CD8-positive, alpha-beta memory T cell (primary cell): ENCODE measurements at regions not wholly inside any gene's neighbourhood (a gene's known extent, or its start where the extent isn't known, plus 50 kb on each side); places are given as distances from the start of the nearest gene placed in this dataset.

Experiments used
- CTCF ChIA-PET: fragments of 350-600 bp; sonication (Branson Sonifier 250); formaldehyde crosslinking; loops from one replicate; lab custom pipeline; 2021; ENCODE audit warnings: antibody characterized with exemption; lab: Charles Lee
- POLR2A ChIA-PET: fragments of 350-600 bp; sonication (Branson Sonifier 250); formaldehyde crosslinking; loops from one replicate; lab custom pipeline; 2021; ENCODE audit warnings: antibody characterized with exemption; lab: Charles Lee
- DNase-seq, 5 donors: peaks; one replicate each; pipeline versions ENCODE4 v3.0.0 to v3.0.0-alpha.2; 2020 to 2022; ENCODE audit warnings: mixed read lengths in 1 of 5
- H3K27ac ChIP-seq: one replicate; pipeline ENCODE4 v1.7.0; 2013; ENCODE audit warnings: low read depth, mild to moderate bottlenecking, low read length, moderate library complexity
- H3K27me3 ChIP-seq: 2 replicates; pipeline ENCODE4 v1.7.0; 2013; ENCODE audit warnings: low read length, mild to moderate bottlenecking; ENCODE audit not compliant: insufficient read depth, poor library complexity, severe bottlenecking
- H3K36me3 ChIP-seq: 2 replicates; pipeline ENCODE4 v1.7.0; 2013; ENCODE audit warnings: mild to moderate bottlenecking, low read length, moderate library complexity; ENCODE audit not compliant: insufficient read depth
- H3K4me1 ChIP-seq: 2 replicates; pipeline ENCODE4 v1.7.0; 2013; ENCODE audit warnings: mild to moderate bottlenecking, low read length, moderate library complexity; ENCODE audit not compliant: insufficient read depth
- H3K4me3 ChIP-seq: 2 replicates; pipeline ENCODE4 v1.7.0; 2013; ENCODE audit warnings: mild to moderate bottlenecking, low read length
- H3K9me3 ChIP-seq: 2 replicates; pipeline ENCODE4 v1.7.0; 2013; ENCODE audit warnings: mild to moderate bottlenecking, low read length
- H3K27ac Mint-ChIP-seq, 8 donors: one replicate each; pipeline ENCODE4 v1.8.0; 2020 to 2021; ENCODE audit warnings: mixed read lengths in 8 of 8, mild to moderate bottlenecking in 6 of 8, inconsistent platforms in 3 of 8, moderate library complexity in 3 of 8
- H3K27me3 Mint-ChIP-seq, 2 donors: one replicate each; pipeline ENCODE4 v1.8.0; 2020 to 2021; ENCODE audit warnings: mixed read lengths in 2 of 2, mild to moderate bottlenecking in 1 of 2, moderate library complexity in 1 of 2
- H3K36me3 Mint-ChIP-seq, 3 donors: one replicate each; pipeline ENCODE4 v1.8.0; 2020 to 2021; ENCODE audit warnings: mixed read lengths in 3 of 3, inconsistent platforms in 1 of 3, mild to moderate bottlenecking in 1 of 3
- H3K4me1 Mint-ChIP-seq, 3 donors: one replicate each; pipeline ENCODE4 v1.8.0; 2020 to 2021; ENCODE audit warnings: mixed read lengths in 3 of 3, inconsistent platforms in 1 of 3, mild to moderate bottlenecking in 1 of 3
- H3K4me3 Mint-ChIP-seq, 7 donors: one replicate each; pipeline ENCODE4 v1.8.0; 2020 to 2021; ENCODE audit warnings: mixed read lengths in 7 of 7, mild to moderate bottlenecking in 6 of 7, moderate library complexity in 4 of 7, inconsistent platforms in 2 of 7
- H3K9me3 Mint-ChIP-seq, 5 donors: one replicate each; pipeline ENCODE4 v1.8.0; 2020 to 2022; ENCODE audit warnings: mixed read lengths in 5 of 5, mild to moderate bottlenecking in 3 of 5, moderate library complexity in 2 of 5, inconsistent platforms in 1 of 5

GRCh38 chr11:127130321-127130720, 129.8 kb upstream of the KIRREL3 start:
- no peaks in the 10 kb centered on the region for H3K4me1 ChIP-seq
- H3K36me3 ChIP-seq = no peaks in the 10 kb centered on the region
- CTCF ChIA-PET = no interaction called here
- Mint-ChIP-seq H3K27ac (no peak overlapping the region), H3K4me1 (no peaks in the 10 kb centered on the region), H3K4me3 (no peak overlapping the region), H3K36me3 (no peaks in the 10 kb centered on the region), H3K9me3 (peaks cover 0 to 5% (median 0%) of the 10 kb centered on the region in 5 donors), H3K27me3 (no peaks in the 10 kb centered on the region)
- DNase-seq = no peak
- no peaks in the 10 kb centered on the region for H3K27me3 ChIP-seq
- H3K4me3 ChIP-seq = no peak overlapping the region
- POLR2A ChIA-PET = no interaction called here
- no peaks in the 10 kb centered on the region for H3K9me3 ChIP-seq
- H3K27ac ChIP-seq = no peak overlapping the region

GRCh38 chr11:127126986-127127385, 126.4 kb upstream of the KIRREL3 start:
- Histone ChIP-seq H3K9me3 (no peaks in the 10 kb centered on the region), H3K27ac (no peak overlapping the region), H3K36me3 (no peaks in the 10 kb centered on the region), H3K4me3 (no peak overlapping the region), H3K4me1 (no peaks in the 10 kb centered on the region), H3K27me3 (no peaks in the 10 kb centered on the region)
- Mint-ChIP-seq H3K36me3 (no peaks in the 10 kb centered on the region), H3K9me3 (peaks cover 0 to 2% (median 0%) of the 10 kb centered on the region in 5 donors), H3K27me3 (no peaks in the 10 kb centered on the region), H3K27ac (no peak overlapping the region), H3K4me1 (no peaks in the 10 kb centered on the region), H3K4me3 (no peak overlapping the region)
- DNase-seq = no peak
- ChIA-PET POLR2A (no interaction called here), CTCF (no interaction called here)

- no peak overlapping the region for H3K4me3 ChIP-seq
- ChIA-PET POLR2A (no interaction called here), CTCF (no interaction called here)
- H3K27me3 ChIP-seq = no peaks in the 10 kb centered on the region
- H3K27ac ChIP-seq = no peak overlapping the region
- no peaks in the 10 kb centered on the region for H3K27me3 Mint-ChIP-seq
- no peak overlapping the region for H3K27ac Mint-ChIP-seq
- no peaks in the 10 kb centered on the region for H3K36me3 Mint-ChIP-seq
- H3K9me3 Mint-ChIP-seq = no peaks in the 10 kb centered on the region
- no peaks in the 10 kb centered on the region for H3K36me3 ChIP-seq
- no peaks in the 10 kb centered on the region for H3K9me3 ChIP-seq
- H3K4me1 Mint-ChIP-seq = no peaks in the 10 kb centered on the region
- no peak for DNase-seq
- no peak overlapping the region for H3K4me3 Mint-ChIP-seq
- no peaks in the 10 kb centered on the region for H3K4me1 ChIP-seq
Observed at GRCh38 chr11:127119356-127119755, 118.8 kb upstream of the KIRREL3 start.

- H3K4me1 ChIP-seq = no peaks in the 10 kb centered on the region
- no peaks in the 10 kb centered on the region for H3K9me3 ChIP-seq
- CTCF ChIA-PET = no interaction called here
- H3K4me1 Mint-ChIP-seq = no peaks in the 10 kb centered on the region
- no peaks in the 10 kb centered on the region for H3K36me3 ChIP-seq
- no peak for DNase-seq
- no peak overlapping the region for H3K27ac Mint-ChIP-seq
- no peak overlapping the region for H3K4me3 ChIP-seq
- no peak overlapping the region for H3K27ac ChIP-seq
- H3K4me3 Mint-ChIP-seq = no peak overlapping the region
- no peaks in the 10 kb centered on the region for H3K9me3 Mint-ChIP-seq
- POLR2A ChIA-PET = no interaction called here
- H3K27me3 Mint-ChIP-seq = peaks cover 0 to 2% of the 10 kb centered on the region in 2 donors
- H3K36me3 Mint-ChIP-seq = no peaks in the 10 kb centered on the region
- no peaks in the 10 kb centered on the region for H3K27me3 ChIP-seq
Observed at GRCh38 chr11:127118811-127119210, 118.2 kb upstream of the KIRREL3 start.

DNA sequence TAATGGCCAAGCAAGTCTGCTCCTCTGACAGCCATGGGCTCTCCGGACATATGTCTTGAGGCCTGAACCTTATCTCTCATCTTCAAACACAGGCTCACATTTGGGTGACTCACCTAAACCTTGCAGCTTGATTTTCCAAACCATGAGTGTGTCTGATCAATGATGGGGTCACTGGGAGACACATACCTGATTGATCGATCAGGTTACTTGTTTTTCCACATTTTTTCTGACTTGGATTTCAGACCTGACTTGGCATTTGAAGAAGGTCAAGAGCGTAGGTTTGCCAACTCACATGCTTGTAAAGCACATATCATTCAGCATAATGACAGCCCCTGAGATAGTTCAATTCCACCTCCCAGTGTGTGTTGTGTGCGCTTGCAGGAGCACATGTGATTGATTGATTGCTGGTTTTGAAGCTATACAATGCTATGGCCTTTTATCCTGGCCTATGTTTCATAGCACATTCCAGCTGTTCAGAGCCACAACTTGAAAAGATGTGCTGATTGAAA, 116.7 kb upstream of the KIRREL3 start:
- no peak overlapping the region for H3K4me3 ChIP-seq
- no peaks in the 10 kb centered on the region for H3K9me3 ChIP-seq
- H3K27ac ChIP-seq = no peak overlapping the region
- H3K4me1 Mint-ChIP-seq = no peaks in the 10 kb centered on the region
- no peaks in the 10 kb centered on the region for H3K4me1 ChIP-seq
- no peaks in the 10 kb centered on the region for H3K36me3 ChIP-seq
- peaks cover 0 to 3% (median 0%) of the 10 kb centered on the region in 5 donors for H3K9me3 Mint-ChIP-seq
- H3K27me3 ChIP-seq = no peaks in the 10 kb centered on the region
- POLR2A ChIA-PET = no interaction called here
- CTCF ChIA-PET = no interaction called here
- no peak for DNase-seq
- peak overlapping the region in 1 of 8 donors; percentile 62 for H3K27ac Mint-ChIP-seq
- no peak overlapping the region for H3K4me3 Mint-ChIP-seq
- no peaks in the 10 kb centered on the region for H3K36me3 Mint-ChIP-seq
- H3K27me3 Mint-ChIP-seq = peaks cover 0 to 2% of the 10 kb centered on the region in 2 donors

DNA sequence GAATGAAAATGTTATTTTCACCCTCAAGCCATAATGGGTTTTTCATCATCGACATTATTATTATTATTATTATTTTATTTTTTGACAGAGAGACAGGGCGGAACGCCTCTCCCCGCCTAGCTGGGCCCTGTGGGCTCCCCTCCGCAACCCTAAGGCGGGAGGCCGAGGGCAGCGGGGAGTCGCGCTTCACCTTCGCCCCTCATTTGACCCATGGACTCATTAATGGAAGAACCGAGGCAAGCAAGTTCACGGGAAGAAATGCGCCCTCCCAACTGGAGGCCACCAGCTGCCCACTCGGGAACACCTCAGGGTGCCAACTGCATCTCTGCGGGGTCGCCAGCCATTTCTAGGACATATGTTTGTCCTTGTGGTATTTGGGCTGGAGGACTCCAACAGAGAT, 115.3 kb upstream of the KIRREL3 start:
- H3K27me3 Mint-ChIP-seq = peaks cover 0 to 2% of the 10 kb centered on the region in 2 donors
- no peaks in the 10 kb centered on the region for H3K4me1 Mint-ChIP-seq
- no peaks in the 10 kb centered on the region for H3K36me3 Mint-ChIP-seq
- no peak overlapping the region for H3K27ac ChIP-seq
- H3K27me3 ChIP-seq = no peaks in the 10 kb centered on the region
- peaks cover 0 to 4% (median 0%) of the 10 kb centered on the region in 5 donors for H3K9me3 Mint-ChIP-seq
- no peak overlapping the region for H3K4me3 Mint-ChIP-seq
- H3K9me3 ChIP-seq = no peaks in the 10 kb centered on the region
- ChIA-PET POLR2A (no interaction called here), CTCF (no interaction called here)
- no peak for DNase-seq
- no peaks in the 10 kb centered on the region for H3K4me1 ChIP-seq
- H3K4me3 ChIP-seq = no peak overlapping the region
- H3K27ac Mint-ChIP-seq = no peak overlapping the region
- no peaks in the 10 kb centered on the region for H3K36me3 ChIP-seq

DNA sequence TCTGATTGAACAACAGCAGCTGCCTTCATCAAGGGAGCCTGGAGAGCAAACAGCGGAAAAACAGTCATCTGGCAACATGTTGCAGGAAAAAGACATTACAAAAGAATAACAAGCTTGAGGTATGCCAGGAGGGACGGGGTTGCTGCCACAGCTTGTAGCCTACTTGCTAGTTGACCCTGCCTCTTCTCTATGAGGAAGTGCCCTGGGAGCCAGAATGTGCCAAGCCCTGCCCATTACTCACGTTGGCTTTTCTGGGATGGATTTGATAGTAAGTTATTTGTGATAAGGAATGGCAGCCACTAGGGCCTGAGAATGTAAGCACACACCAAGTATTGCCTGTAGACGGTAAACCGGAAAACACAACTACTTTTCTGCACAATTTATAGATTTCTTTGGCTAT, 113.5 kb upstream of the KIRREL3 start:
- POLR2A ChIA-PET = no interaction called here

DNA sequence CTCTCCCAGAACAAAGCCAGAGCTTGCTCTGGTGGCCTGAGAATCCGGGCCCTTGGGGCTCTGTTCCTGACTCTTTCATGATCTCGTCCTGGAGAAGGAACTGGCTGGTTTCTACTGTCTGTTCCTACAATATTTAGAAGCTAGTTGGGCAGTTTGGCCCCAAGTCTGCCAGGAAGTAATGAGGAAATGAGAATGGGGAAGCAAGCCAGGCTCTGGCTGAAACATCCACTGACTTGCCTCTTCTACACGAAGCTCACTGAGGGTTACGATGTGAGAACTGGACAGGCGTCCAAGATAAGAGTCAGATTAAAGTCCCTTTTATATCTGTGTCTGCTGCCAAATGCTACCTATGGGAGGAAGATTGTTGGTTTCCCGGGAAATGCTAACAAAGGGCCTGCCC, 110.0 kb upstream of the KIRREL3 start:
- Mint-ChIP-seq H3K4me3 (no peak overlapping the region), H3K27ac (no peak overlapping the region), H3K36me3 (no peaks in the 10 kb centered on the region)

More for the DNA sequence above, 113.5 kb upstream of the KIRREL3 start:
- H3K27me3 Mint-ChIP-seq = peaks cover 0 to 2% of the 10 kb centered on the region in 2 donors
- Histone ChIP-seq H3K4me3 (no peak overlapping the region), H3K4me1 (no peaks in the 10 kb centered on the region), H3K27me3 (no peaks in the 10 kb centered on the region), H3K9me3 (no peaks in the 10 kb centered on the region), H3K27ac (no peak overlapping the region), H3K36me3 (no peaks in the 10 kb centered on the region)
- peak overlapping the region in 1 of 8 donors; percentile 32 for H3K27ac Mint-ChIP-seq
- CTCF ChIA-PET = no interaction called here
- no peaks in the 10 kb centered on the region for H3K36me3 Mint-ChIP-seq
- no peaks in the 10 kb centered on the region for H3K4me1 Mint-ChIP-seq
- no peak for DNase-seq
- H3K9me3 Mint-ChIP-seq = peaks cover 0 to 4% (median 0%) of the 10 kb centered on the region in 5 donors
- H3K4me3 Mint-ChIP-seq = no peak overlapping the region

More for the DNA sequence above, 110.0 kb upstream of the KIRREL3 start:
- no peaks in the 10 kb centered on the region for H3K27me3 ChIP-seq
- Mint-ChIP-seq H3K27me3 (peaks cover 0 to 5% of the 10 kb centered on the region in 2 donors), H3K9me3 (peaks cover 0 to 10% (median 0%) of the 10 kb centered on the region in 5 donors), H3K4me1 (no peaks in the 10 kb centered on the region)
- no peaks in the 10 kb centered on the region for H3K36me3 ChIP-seq
- H3K9me3 ChIP-seq = no peaks in the 10 kb centered on the region
- POLR2A ChIA-PET = no interaction called here
- no peaks in the 10 kb centered on the region for H3K4me1 ChIP-seq
- CTCF ChIA-PET = no interaction called here
- no peak overlapping the region for H3K4me3 ChIP-seq
- no peak for DNase-seq
- H3K27ac ChIP-seq = no peak overlapping the region
